GM12865 (cell line): ENCODE measurements at regions not wholly inside any gene's neighbourhood (a gene's known extent, or its start where the extent isn't known, plus 50 kb on each side); places are given as distances from the start of the nearest gene placed in this dataset.
"Not testable (repeated sequence)": the region's sequence is repeated elsewhere in the genome, so short reads cannot be mapped to it uniquely, and the experiment has no call there.

Experiments used
- DNase-seq: peaks from one replicate; pipeline ENCODE4 v3.0.0; 2010; ENCODE audit warnings: low read depth
- H3K4me3 ChIP-seq: 2 replicates; pipeline ENCODE4 v1.5.1; 2011; ENCODE audit warnings: mild to moderate bottlenecking, low read depth, low read length, control low read depth
- CTCF ChIP-seq: IDR thresholded peaks from 2 replicates; pipeline ENCODE4 v1.5.1; 2011; ENCODE audit warnings: low read length, control low read depth, low read depth, inconsistent platforms; ENCODE audit not compliant: insufficient read depth; ENCODE audit errors: missing control alignments

GRCh38 chr22:25346859-25347751, 127.7 kb downstream of the CRYBB2 start:
- DNase-seq: no peak
- no peak for TF ChIP-seq CTCF
- no peak overlapping the region for H3K4me3 ChIP-seq

DNA sequence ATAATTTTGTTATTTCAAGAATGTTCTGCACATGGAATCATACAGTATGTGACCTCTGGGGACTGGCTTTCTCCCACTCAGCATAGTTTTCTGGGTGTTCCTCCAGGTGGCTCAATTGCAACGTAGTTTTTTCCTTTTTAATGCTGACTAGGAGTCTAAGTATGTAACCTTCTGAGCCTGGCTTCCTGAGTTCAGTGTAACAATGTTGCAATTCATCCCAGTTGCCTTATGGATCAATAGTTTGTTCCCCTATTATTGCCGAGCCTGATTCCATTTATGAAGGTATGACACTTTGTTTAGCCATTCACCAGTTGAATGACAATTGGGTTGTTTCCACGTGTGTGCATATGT, 128.3 kb downstream of the CRYBB2 start:
- TF ChIP-seq CTCF: no peak
- no peak for DNase-seq
- no peak overlapping the region for H3K4me3 ChIP-seq

DNA sequence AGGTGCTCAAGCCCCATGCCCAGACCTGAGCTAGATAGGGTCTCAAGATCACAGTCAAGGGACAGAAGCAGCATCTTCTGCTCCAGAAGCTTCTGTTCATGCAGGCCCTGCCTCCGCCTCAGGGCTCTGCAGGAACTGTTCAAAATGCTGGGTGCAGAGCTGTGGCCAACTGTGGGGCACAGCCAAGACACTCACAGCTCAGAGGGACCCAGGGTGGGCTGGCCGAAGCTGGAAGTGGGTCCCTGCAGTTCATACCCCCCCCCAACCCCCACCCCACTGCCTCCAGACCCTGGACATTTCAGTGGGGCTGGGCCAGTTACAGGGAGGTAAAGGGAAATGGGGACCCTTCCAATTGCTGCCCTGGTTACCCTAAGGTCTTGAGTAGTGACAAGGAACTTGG, 129.0 kb downstream of the CRYBB2 start:
- H3K4me3 ChIP-seq: no peak overlapping the region
- DNase-seq: no peak
- TF ChIP-seq CTCF: no peak

DNA sequence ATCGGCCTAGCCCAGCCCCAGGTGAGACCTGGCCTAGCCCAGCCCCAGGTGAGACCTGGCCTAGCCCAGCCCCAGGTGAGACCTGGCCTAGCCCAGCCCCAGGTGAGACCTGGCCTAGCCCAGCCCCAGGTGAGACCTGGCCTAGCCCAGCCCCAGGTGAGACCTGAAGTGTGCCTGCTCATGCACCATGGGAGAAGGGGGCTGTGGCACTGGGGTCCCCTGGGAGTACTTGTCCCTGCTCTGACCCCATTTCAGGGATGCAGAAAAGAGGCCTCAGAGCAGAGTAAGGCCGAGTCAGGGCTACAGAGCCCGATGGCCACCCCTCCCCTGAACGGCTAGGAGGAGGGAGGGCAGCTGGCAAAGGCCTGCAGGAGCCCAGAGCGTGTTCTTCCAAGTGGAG, 129.6 kb downstream of the CRYBB2 start:
- not testable (repeated sequence) for H3K4me3 ChIP-seq, DNase-seq

- no peak for TF ChIP-seq CTCF
- no peak overlapping the region for H3K4me3 ChIP-seq
- DNase-seq: no peak
Observed at GRCh38 chr22:25350551-25350971, 131.1 kb downstream of the CRYBB2 start.

DNA sequence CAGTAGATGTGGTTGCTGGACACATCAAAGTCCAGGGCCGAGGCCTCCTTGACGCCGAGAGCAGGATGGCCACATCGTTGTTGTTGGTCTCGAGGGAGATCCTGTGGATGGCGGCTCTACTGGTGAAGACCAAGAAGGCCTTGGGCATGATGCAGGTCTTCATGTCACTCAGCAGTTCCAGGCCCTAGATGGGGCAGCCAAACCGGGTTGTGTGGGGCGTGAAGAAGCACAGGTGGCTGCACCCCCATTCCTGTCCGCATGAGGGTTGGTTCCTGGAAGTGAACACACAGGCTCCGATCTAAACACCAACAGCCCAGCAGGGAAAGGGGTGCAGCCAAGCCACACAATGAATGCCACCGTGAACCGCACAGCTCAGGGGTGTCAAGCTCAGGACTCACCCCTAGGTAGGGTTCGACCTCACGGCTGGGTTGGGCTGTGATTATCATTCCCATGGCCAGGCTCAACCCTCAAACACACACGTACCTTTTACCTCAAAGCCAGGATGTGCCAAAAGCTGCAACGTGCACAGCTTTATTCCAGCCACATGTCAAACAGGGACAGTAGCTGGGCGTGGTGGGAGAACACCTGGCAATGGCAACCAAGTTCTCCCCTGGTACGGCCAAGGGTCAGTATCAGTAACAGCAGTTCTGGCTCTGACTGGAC, 132.3 kb downstream of the CRYBB2 start:
- no peak for TF ChIP-seq CTCF
- DNase-seq: no peak
- no peak overlapping the region for H3K4me3 ChIP-seq

DNA sequence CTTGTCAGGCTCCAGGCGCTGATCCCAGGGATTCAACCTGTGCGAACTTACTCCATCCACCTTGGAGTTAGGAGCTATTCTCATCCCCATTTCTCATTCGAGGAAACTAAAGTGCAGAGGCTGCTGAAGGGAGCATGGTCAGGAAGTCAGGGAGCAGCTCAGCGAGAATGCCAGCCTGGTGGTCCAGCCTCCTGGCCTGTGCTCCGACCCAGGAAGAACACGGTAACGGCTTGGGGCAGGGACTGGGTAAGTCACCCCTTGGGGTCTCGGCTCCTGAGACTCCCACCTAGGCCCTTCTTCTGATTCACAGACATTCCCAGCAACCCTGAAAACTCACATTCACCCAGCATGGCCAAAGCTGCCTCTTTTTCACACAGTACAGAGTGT, 132.8 kb downstream of the CRYBB2 start:
- no peak for DNase-seq
- no peak overlapping the region for H3K4me3 ChIP-seq
- no peak for TF ChIP-seq CTCF
